HEK293 (cell line): ENCODE measurements at regions not wholly inside any gene's neighbourhood (a gene's known extent, or its start where the extent isn't known, plus 50 kb on each side); places are given as distances from the start of the nearest gene placed in this dataset.

Experiments used
- CTCF ChIA-PET: fragments of 350-600 bp; formaldehyde crosslinking; extraction: SDS; loops from one replicate; lab custom pipeline; 2021; ENCODE audit warnings: antibody characterized with exemption; lab: Yijun Ruan, JAX
- POLR2A ChIA-PET: fragments of 300-600 bp; formaldehyde crosslinking; extraction: SDS; loops from one replicate; lab custom pipeline; 2020; ENCODE audit warnings: antibody characterized with exemption, inconsistent platforms; lab: Yijun Ruan, JAX
- H3K27ac ChIP-seq: fragments of 200-500 bp; sonication (Bioruptor generic); 2 replicates; pipeline ENCODE4 v1.5.1; 2014; ENCODE audit warnings: low read depth, low read length, control low read depth, inconsistent platforms; ENCODE audit errors: extremely low read depth
- H3K36me3 ChIP-seq, 2 experiments: fragments of 200-500 bp in 1 of 2; sonication (Bioruptor generic) in 1 of 2; 1 replicate in 1 of 2; 2 replicates in 1 of 2; pipeline ENCODE4 v1.5.1; 2014 to 2017; ENCODE audit warnings: inconsistent platforms in 2 of 2, low read length in 2 of 2; ENCODE audit not compliant: control insufficient read depth in 2 of 2, insufficient read depth in 1 of 2
- H3K4me1 ChIP-seq: fragments of 200-500 bp; sonication (Bioruptor generic); 2 replicates; pipeline ENCODE4 v1.5.1; 2014; ENCODE audit warnings: mild to moderate bottlenecking, low read length, inconsistent platforms; ENCODE audit not compliant: control insufficient read depth, insufficient read depth
- H3K4me3 ChIP-seq: 2 replicates; pipeline ENCODE4 v1.5.1; 2011; ENCODE audit warnings: low read depth, mild to moderate bottlenecking, control low read depth, low read length, moderate library complexity
- H3K9me3 ChIP-seq: fragments of 200-500 bp; sonication (Bioruptor generic); 2 replicates; pipeline ENCODE4 v1.5.1; 2014; ENCODE audit warnings: low read depth, low read length, inconsistent platforms; ENCODE audit not compliant: control insufficient read depth, insufficient read depth
- HIC1 ChIP-seq: fragments of 450-650 bp; formaldehyde crosslinking; IDR thresholded peaks from 2 replicates; pipeline ENCODE4 v1.5.1; 2016; ENCODE audit warnings: missing biosample characterization, missing genetic modification characterization
- PRDM1 ChIP-seq: fragments of 450-650 bp; formaldehyde crosslinking; IDR thresholded peaks from 2 replicates; pipeline ENCODE4; 2016; ENCODE audit warnings: missing biosample characterization, missing genetic modification characterization
- REPIN1 ChIP-seq: fragments of 450-650 bp; formaldehyde crosslinking; IDR thresholded peaks from 2 replicates; pipeline ENCODE4 v1.5.1; 2017; ENCODE audit warnings: missing biosample characterization, missing genetic modification characterization, low read depth
- SALL2 ChIP-seq: fragments of 450-650 bp; formaldehyde crosslinking; IDR thresholded peaks from 2 replicates; pipeline ENCODE4 v1.5.0; 2017; ENCODE audit warnings: missing biosample characterization, mild to moderate bottlenecking, missing genetic modification characterization, borderline replicate concordance
- ZBTB1 ChIP-seq: fragments of 450-650 bp; formaldehyde crosslinking; IDR thresholded peaks from 2 replicates; pipeline ENCODE4 v1.5.1; 2016; ENCODE audit warnings: missing biosample characterization, missing genetic modification characterization
- ZEB2 ChIP-seq: fragments of 450-650 bp; formaldehyde crosslinking; IDR thresholded peaks from 2 replicates; pipeline ENCODE4 v1.5.1; 2016; ENCODE audit warnings: missing biosample characterization, missing genetic modification characterization
- ZNF132 ChIP-seq: fragments of 450-650 bp; formaldehyde crosslinking; IDR thresholded peaks from 2 replicates; pipeline ENCODE4 v1.5.1; 2017; ENCODE audit warnings: missing biosample characterization, missing genetic modification characterization, borderline replicate concordance
- ZNF155 ChIP-seq: fragments of 450-650 bp; formaldehyde crosslinking; IDR thresholded peaks from 2 replicates; pipeline ENCODE4 v1.5.1; 2016; ENCODE audit warnings: missing biosample characterization, missing genetic modification characterization
- ZNF24 ChIP-seq: fragments of 450-650 bp; formaldehyde crosslinking; IDR thresholded peaks from 2 replicates; pipeline ENCODE4 v1.5.1; 2016; ENCODE audit warnings: missing biosample characterization, missing genetic modification characterization
- ZNF335 ChIP-seq: fragments of 450-650 bp; formaldehyde crosslinking; conservative IDR thresholded peaks from 2 replicates; pipeline ENCODE4 v1.5.1; 2016; ENCODE audit warnings: missing biosample characterization, missing genetic modification characterization
- ZNF426 ChIP-seq: fragments of 450-650 bp; formaldehyde crosslinking; IDR thresholded peaks from 2 replicates; pipeline ENCODE4 v1.5.1; 2017; ENCODE audit warnings: missing biosample characterization, missing genetic modification characterization, mild to moderate bottlenecking, inconsistent platforms, moderate library complexity
- ZNF473 ChIP-seq: fragments of 450-650 bp; formaldehyde crosslinking; IDR thresholded peaks from 2 replicates; pipeline ENCODE4 v1.5.1; 2017; ENCODE audit warnings: missing biosample characterization, missing genetic modification characterization
- ZNF510 ChIP-seq: fragments of 450-650 bp; formaldehyde crosslinking; IDR thresholded peaks from 2 replicates; pipeline ENCODE4 v1.5.1; 2018; ENCODE audit warnings: mild to moderate bottlenecking, missing genetic modification characterization, missing biosample characterization; ENCODE audit not compliant: insufficient replicate concordance
- ZNF561 ChIP-seq: fragments of 450-650 bp; IDR thresholded peaks from 2 replicates; pipeline ENCODE4 v1.5.1; 2018; ENCODE audit warnings: missing biosample characterization, missing genetic modification characterization, borderline replicate concordance
- ZNF610 ChIP-seq: fragments of 450-650 bp; formaldehyde crosslinking; IDR thresholded peaks from 2 replicates; pipeline ENCODE4 v1.5.1; 2016; ENCODE audit warnings: missing biosample characterization, missing genetic modification characterization, borderline replicate concordance
- ZNF629 ChIP-seq: fragments of 450-650 bp; formaldehyde crosslinking; IDR thresholded peaks from 2 replicates; pipeline ENCODE4 v1.5.1; 2017; ENCODE audit warnings: missing biosample characterization, missing genetic modification characterization
- ZNF692 ChIP-seq: fragments of 450-650 bp; formaldehyde crosslinking; IDR thresholded peaks from 2 replicates; pipeline ENCODE4 v1.5.1; 2016; ENCODE audit warnings: missing biosample characterization, missing genetic modification characterization
- TF ChIP-seq, protein P1 (sequence below): fragments of 450-650 bp; formaldehyde crosslinking; IDR thresholded peaks from 2 replicates; pipeline ENCODE4 v1.5.1; 2016; ENCODE audit warnings: missing biosample characterization, missing genetic modification characterization

DNA sequence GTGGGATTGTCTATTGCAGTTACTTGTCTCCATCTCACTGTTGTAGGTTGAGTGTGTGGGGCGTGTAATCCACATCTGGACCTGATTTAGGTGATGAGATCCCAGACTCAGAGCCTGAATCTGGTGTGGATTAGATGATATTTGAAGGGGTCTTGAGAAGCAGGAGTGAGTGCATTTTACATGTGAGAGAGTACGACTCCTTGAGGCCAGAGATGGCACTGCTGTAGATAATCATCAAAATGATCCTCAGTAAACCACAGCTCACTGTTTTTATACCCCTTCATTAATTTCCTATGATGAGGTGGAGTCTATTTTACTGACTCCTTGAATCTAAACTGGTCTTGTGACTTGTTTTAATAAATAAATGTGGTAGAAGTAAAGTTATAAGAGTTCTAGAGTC is 732.5 kb downstream of the KCNJ2 start:
- CTCF ChIA-PET, result interaction anchor here (0.6 to 1.2 kb wide), 4 partner anchors 68 to 182 kb away, joined by 3 to 4 read pairs (median 3); no protein-coding TSS in a partner anchor
- Histone ChIP-seq H3K4me1 (no peaks in the 10 kb centered on the region), H3K4me3 (no peak overlapping the region), H3K36me3 (no peaks in the 10 kb centered on the region)
- TF ChIP-seq ZNF510 (tag by site-specific recombination) (no peak), ZNF155 (tag by site-specific recombination) (no peak), ZNF610 (tag by site-specific recombination) (no peak), ZNF629 (no peak), ZNF473 (tag by site-specific recombination) (no peak), ZEB2 (tag by site-specific recombination) (no peak), ZNF561 (tag by site-specific recombination) (no peak), REPIN1 (no peak), PRDM1 (tag by site-specific recombination) (no peak), ZNF426 (tag by site-specific recombination) (no peak), ZBTB1 (no peak), ZNF24 (no peak), ZNF692 (tag by site-specific recombination) (no peak)
- TF ChIP-seq, protein P1, sequence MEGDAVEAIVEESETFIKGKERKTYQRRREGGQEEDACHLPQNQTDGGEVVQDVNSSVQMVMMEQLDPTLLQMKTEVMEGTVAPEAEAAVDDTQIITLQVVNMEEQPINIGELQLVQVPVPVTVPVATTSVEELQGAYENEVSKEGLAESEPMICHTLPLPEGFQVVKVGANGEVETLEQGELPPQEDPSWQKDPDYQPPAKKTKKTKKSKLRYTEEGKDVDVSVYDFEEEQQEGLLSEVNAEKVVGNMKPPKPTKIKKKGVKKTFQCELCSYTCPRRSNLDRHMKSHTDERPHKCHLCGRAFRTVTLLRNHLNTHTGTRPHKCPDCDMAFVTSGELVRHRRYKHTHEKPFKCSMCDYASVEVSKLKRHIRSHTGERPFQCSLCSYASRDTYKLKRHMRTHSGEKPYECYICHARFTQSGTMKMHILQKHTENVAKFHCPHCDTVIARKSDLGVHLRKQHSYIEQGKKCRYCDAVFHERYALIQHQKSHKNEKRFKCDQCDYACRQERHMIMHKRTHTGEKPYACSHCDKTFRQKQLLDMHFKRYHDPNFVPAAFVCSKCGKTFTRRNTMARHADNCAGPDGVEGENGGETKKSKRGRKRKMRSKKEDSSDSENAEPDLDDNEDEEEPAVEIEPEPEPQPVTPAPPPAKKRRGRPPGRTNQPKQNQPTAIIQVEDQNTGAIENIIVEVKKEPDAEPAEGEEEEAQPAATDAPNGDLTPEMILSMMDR (tag by site-specific recombination), result no peak
- TF ChIP-seq, all 188 proteins: peak for 0
- POLR2A ChIA-PET, result no interaction called here
- 0 out of 2 replicates have a peak, but pooled peaks cover 2% of the 10 kb centered on the region for H3K9me3 ChIP-seq
- H3K27ac ChIP-seq, result no peak overlapping the region

DNA sequence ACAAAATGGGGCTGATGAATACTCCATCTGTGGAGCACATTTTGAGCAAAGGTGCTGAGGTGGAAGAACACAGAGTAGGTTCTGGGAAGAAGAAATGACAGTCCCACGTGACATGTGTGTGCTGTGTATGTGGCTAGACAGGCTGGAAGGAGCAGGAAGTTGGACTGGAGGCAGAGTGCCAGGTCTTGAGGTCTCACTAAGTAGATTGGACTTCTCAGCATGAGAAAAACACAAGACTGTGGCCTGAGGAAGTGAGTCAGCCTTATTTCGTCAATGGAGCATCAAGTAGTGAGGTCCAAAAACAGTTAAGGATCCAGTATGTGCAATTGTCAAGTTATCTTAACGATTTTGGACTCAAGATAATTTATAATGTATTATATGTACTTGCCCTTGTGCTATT is 736.5 kb downstream of the KCNJ2 start:
- H3K4me3 ChIP-seq, result no peak overlapping the region
- no peaks in the 10 kb centered on the region for H3K4me1 ChIP-seq
- H3K9me3 ChIP-seq, result 0 out of 2 replicates have a peak, but pooled peaks cover 2% of the 10 kb centered on the region
- CTCF ChIA-PET, result no interaction called here
- no peak overlapping the region for H3K27ac ChIP-seq
- H3K36me3 ChIP-seq, result no peaks in the 10 kb centered on the region
- TF ChIP-seq ZNF132 (tag by site-specific recombination) (no peak), HIC1 (tag by site-specific recombination) (no peak), ZNF335 (tag by site-specific recombination) (no peak), SALL2 (tag by site-specific recombination) (no peak)
- TF ChIP-seq, protein P1 (tag by site-specific recombination), result no peak
- POLR2A ChIA-PET, result no interaction called here
